ENCODE measurements at regions not wholly inside any gene's neighbourhood (a gene's known extent, or its start where the extent isn't known, plus 50 kb on each side); places are given as distances from the start of the nearest gene placed in this dataset.

GRCh38 chr6:14275493-14275851 is 157.9 kb downstream of the CD83 start:
- peak; percentile 34 for DNase-seq

- no peak for DNase-seq
Measured at GRCh38 chr6:14276071-14276470, 158.5 kb downstream of the CD83 start.

GRCh38 chr6:14276667-14277404 is 159.3 kb downstream of the CD83 start:
- DNase-seq: no peak

- DNase-seq: no peak
Measured at GRCh38 chr6:14277405-14277930, 159.9 kb downstream of the CD83 start.

GRCh38 chr6:14278006-14278405 is 160.4 kb downstream of the CD83 start:
- no peak for DNase-seq

- DNase-seq: no peak
Measured at GRCh38 chr6:14278446-14278845, 160.9 kb downstream of the CD83 start.

GRCh38 chr6:14280006-14280510 is 162.5 kb downstream of the CD83 start:
- DNase-seq: no peak

- no peak for DNase-seq
Measured at GRCh38 chr6:14280766-14281293, 163.3 kb downstream of the CD83 start.

- no peak for DNase-seq
Measured at GRCh38 chr6:14281811-14282660, 164.5 kb downstream of the CD83 start.

GRCh38 chr6:14282854-14283505 is 165.4 kb downstream of the CD83 start:
- DNase-seq: no peak

GRCh38 chr6:14283600-14284235 is 166.1 kb downstream of the CD83 start:
- DNase-seq: no peak

- no peak for DNase-seq
Measured at GRCh38 chr6:14284969-14285590, 167.5 kb downstream of the CD83 start.

- no peak for DNase-seq
Measured at GRCh38 chr6:14286144-14286543, 168.6 kb downstream of the CD83 start.

- DNase-seq: no peak
Measured at GRCh38 chr6:14286634-14287428, 169.3 kb downstream of the CD83 start.

- no peak for DNase-seq
Measured at GRCh38 chr6:14287707-14288106, 170.1 kb downstream of the CD83 start.

GRCh38 chr6:14288910-14289309 is 171.3 kb downstream of the CD83 start:
- DNase-seq: no peak

- no peak for DNase-seq
Measured at GRCh38 chr6:14290041-14290771, 172.6 kb downstream of the CD83 start.

GRCh38 chr6:14290772-14291330 is 173.3 kb downstream of the CD83 start:
- DNase-seq: no peak

- DNase-seq: no peak
Measured at GRCh38 chr6:14291331-14291730, 173.8 kb downstream of the CD83 start.

- no peak for DNase-seq
Measured at GRCh38 chr6:14292119-14292518, 174.5 kb downstream of the CD83 start.

Measured in occipital lobe (tissue), 1 donor.